ENCODE measurements at regions not wholly inside any gene's neighbourhood (a gene's known extent, or its start where the extent isn't known, plus 50 kb on each side); places are given as distances from the start of the nearest gene placed in this dataset.

DNA sequence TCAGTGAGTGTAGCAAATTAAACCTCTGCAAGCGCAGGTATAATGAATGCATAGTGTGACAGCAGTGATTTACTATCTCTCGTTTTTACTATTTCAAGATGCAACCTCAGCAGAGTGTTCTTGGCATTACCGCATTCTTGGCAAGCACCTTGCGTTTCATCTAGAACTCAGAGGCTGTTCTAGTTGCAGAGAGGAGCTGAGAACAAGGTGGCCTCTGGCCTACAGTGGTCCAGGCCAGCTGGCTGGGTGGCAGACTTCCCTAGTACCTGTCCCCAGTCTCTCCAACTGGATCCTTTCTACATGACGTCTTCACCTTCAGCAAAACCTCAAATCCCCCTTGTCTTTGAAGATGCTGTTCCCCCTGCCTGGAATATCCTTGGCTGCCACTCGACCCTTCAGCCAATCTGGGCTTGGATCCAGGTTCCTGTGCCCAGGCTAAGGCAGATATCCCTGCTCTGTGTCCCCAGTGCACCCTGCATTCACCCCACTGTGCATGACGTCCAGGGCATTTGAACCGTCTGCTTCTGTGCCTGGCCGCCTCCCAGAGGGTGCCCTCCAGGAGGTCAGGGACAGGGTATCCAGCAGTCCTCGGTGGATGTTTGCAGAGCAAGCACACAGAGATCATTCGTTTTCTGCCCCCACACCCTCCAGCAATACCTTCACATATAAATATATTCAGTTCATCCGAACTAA is 120.4 kb upstream of the CPEB4 start (continued):
- TF ChIP-seq PAWR (CRISPR knock-in tag; IDR thresholded peaks at IDR 0.05; ENCODE audit: borderline replicate concordance) (no peak), ZNF253 (CRISPR knock-in tag; IDR thresholded peaks at IDR 0.05; ENCODE audit: borderline replicate concordance) (no peak), MBD4 (IDR thresholded peaks at IDR 0.05; ENCODE audit: borderline replicate concordance, low read length) (no peak), SIN3B (IDR thresholded peaks at IDR 0.05; ENCODE audit: low read length) (no peak), NFE2L2 (IDR thresholded peaks at IDR 0.05; ENCODE audit: low read length) (no peak), NFRKB (IDR thresholded peaks at IDR 0.05) (no peak), GTF3A (CRISPR knock-in tag; conservative IDR thresholded peaks at IDR 0.05) (no peak), ZNF652 (CRISPR knock-in tag; IDR thresholded peaks at IDR 0.05; ENCODE audit: borderline replicate concordance, low read depth) (no peak), NONO (IDR thresholded peaks at IDR 0.05) (no peak), NONO (CRISPR knock-in tag; conservative IDR thresholded peaks at IDR 0.05) (no peak), PITX1 (CRISPR knock-in tag; IDR thresholded peaks at IDR 0.05) (no peak), ZNF766 (CRISPR knock-in tag; IDR thresholded peaks at IDR 0.05; ENCODE audit: borderline replicate concordance) (no peak), ZNF501 (CRISPR knock-in tag; IDR thresholded peaks at IDR 0.05) (no peak), KDM5B (CRISPR knock-in tag; IDR thresholded peaks at IDR 0.05; ENCODE audit: borderline replicate concordance) (no peak), ZNF878 (CRISPR knock-in tag; IDR thresholded peaks at IDR 0.05) (no peak), NFATC3 (CRISPR knock-in tag; IDR thresholded peaks at IDR 0.05) (no peak), LCORL (IDR thresholded peaks at IDR 0.05) (no peak), LCORL (CRISPR knock-in tag; IDR thresholded peaks at IDR 0.05) (no peak), FOXA1 (IDR thresholded peaks at IDR 0.05) (no peak), FOXA1 (CRISPR knock-in tag; IDR thresholded peaks at IDR 0.05) (no peak), RARA (CRISPR knock-in tag; IDR thresholded peaks at IDR 0.05) (peak; percentile 91), THAP7 (CRISPR knock-in tag; IDR thresholded peaks at IDR 0.05) (no peak), ZNF354B (CRISPR knock-in tag; IDR thresholded peaks at IDR 0.05) (no peak)
- TF ChIP-seq, protein P1, sequence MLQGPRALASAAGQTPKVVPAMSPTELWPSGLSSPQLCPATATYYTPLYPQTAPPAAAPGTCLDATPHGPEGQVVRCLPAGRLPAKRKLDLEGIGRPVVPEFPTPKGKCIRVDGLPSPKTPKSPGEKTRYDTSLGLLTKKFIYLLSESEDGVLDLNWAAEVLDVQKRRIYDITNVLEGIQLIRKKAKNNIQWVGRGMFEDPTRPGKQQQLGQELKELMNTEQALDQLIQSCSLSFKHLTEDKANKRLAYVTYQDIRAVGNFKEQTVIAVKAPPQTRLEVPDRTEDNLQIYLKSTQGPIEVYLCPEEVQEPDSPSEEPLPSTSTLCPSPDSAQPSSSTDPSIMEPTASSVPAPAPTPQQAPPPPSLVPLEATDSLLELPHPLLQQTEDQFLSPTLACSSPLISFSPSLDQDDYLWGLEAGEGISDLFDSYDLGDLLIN (CRISPR knock-in tag; IDR thresholded peaks at IDR 0.05; ENCODE audit: borderline replicate concordance): no peak
- TF ChIP-seq, protein P2, sequence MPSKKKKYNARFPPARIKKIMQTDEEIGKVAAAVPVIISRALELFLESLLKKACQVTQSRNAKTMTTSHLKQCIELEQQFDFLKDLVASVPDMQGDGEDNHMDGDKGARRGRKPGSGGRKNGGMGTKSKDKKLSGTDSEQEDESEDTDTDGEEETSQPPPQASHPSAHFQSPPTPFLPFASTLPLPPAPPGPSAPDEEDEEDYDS (CRISPR knock-in tag; IDR thresholded peaks at IDR 0.05): no peak
- TF ChIP-seq, protein P3, sequence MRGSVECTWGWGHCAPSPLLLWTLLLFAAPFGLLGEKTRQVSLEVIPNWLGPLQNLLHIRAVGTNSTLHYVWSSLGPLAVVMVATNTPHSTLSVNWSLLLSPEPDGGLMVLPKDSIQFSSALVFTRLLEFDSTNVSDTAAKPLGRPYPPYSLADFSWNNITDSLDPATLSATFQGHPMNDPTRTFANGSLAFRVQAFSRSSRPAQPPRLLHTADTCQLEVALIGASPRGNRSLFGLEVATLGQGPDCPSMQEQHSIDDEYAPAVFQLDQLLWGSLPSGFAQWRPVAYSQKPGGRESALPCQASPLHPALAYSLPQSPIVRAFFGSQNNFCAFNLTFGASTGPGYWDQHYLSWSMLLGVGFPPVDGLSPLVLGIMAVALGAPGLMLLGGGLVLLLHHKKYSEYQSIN (CRISPR knock-in tag; IDR thresholded peaks at IDR 0.05; ENCODE audit: borderline replicate concordance): no peak
- TF ChIP-seq, protein P4, sequence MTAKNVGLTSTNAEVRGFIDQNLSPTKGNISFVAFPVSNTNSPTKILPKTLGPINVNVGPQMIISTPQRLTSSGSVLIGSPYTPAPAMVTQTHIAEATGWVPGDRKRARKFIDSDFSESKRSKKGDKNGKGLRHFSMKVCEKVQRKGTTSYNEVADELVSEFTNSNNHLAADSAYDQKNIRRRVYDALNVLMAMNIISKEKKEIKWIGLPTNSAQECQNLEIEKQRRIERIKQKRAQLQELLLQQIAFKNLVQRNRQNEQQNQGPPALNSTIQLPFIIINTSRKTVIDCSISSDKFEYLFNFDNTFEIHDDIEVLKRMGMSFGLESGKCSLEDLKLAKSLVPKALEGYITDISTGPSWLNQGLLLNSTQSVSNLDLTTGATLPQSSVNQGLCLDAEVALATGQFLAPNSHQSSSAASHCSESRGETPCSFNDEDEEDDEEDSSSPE (CRISPR knock-in tag; IDR thresholded peaks at IDR 0.05): no peak
- TF ChIP-seq, protein P5, sequence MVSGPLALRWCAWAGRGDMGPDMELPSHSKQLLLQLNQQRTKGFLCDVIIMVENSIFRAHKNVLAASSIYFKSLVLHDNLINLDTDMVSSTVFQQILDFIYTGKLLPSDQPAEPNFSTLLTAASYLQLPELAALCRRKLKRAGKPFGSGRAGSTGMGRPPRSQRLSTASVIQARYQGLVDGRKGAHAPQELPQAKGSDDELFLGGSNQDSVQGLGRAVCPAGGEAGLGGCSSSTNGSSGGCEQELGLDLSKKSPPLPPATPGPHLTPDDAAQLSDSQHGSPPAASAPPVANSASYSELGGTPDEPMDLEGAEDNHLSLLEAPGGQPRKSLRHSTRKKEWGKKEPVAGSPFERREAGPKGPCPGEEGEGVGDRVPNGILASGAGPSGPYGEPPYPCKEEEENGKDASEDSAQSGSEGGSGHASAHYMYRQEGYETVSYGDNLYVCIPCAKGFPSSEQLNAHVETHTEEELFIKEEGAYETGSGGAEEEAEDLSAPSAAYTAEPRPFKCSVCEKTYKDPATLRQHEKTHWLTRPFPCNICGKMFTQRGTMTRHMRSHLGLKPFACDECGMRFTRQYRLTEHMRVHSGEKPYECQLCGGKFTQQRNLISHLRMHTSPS (CRISPR knock-in tag; IDR thresholded peaks at IDR 0.05; ENCODE audit: low read depth): peak; percentile 82

All from HepG2 (cell line).